Spleen (tissue), 7 donors: ENCODE measurements at regions not wholly inside any gene's neighbourhood (a gene's known extent, or its start where the extent isn't known, plus 50 kb on each side); places are given as distances from the start of the nearest gene placed in this dataset.

ENCODE experiments used
- CTCF ChIP-seq, 11 experiments: fragments of 200-600 bp in 7 of 11; fragments of 450-650 bp in 4 of 11; sonication (generic) in 4 of 11; IDR thresholded peaks in 8 of 11; conservative IDR thresholded peaks in 3 of 11; 1 replicate in 7 of 11; 2 replicates in 4 of 11; pipeline versions ENCODE4 v1.4.0 to v1.8.0; 2016 to 2021; ENCODE audit warnings: antibody characterized with exemption in 11 of 11, inconsistent platforms in 4 of 11, mild to moderate bottlenecking in 1 of 11
- POLR2A ChIP-seq, 3 donors: fragments of 450-650 bp; IDR thresholded peaks; one replicate each; pipeline ENCODE4 v1.5.1; 2017; ENCODE audit warnings: antibody characterized with exemption in 3 of 3, mild to moderate bottlenecking in 1 of 3
- donor health status: DM: no; HTN: no; CAD: no; lungs with moderate emphysema.
- donor health status: DM: no; HTN: no; CAD: no.
- donor health status: DM: no; HTN: no; CAD: no.

GRCh38 chr7:109284943-109285342 lies 715.3 kb downstream of the DNAJB9 start:
- TF ChIP-seq POLR2A (IDR thresholded peaks at IDR 0.05) (no peak), CTCF (IDR thresholded peaks at IDR 0.05 in 8 of 11, conservative IDR thresholded peaks at IDR 0.05 in 3 of 11) (no peak)
